Activated naive CD8-positive, alpha-beta T cell treated with anti-CD3 and anti-CD28 coated beads for 36 hours (primary cell): ENCODE measurements at regions not wholly inside any gene's neighbourhood (a gene's known extent, or its start where the extent isn't known, plus 50 kb on each side); places are given as distances from the start of the nearest gene placed in this dataset.

Experiments
- DNase-seq: peaks from one replicate; pipeline ENCODE4 v3.0.0; 2021
- H3K27ac Mint-ChIP-seq: one replicate; pipeline ENCODE4 v1.8.0; 2022; ENCODE audit warnings: mild to moderate bottlenecking, moderate library complexity, mixed read lengths
- H3K27me3 Mint-ChIP-seq: one replicate; pipeline ENCODE4 v1.8.0; 2022; ENCODE audit warnings: mild to moderate bottlenecking, mixed read lengths
- H3K36me3 Mint-ChIP-seq: one replicate; pipeline ENCODE4 v1.8.0; 2021; ENCODE audit warnings: mild to moderate bottlenecking, mixed read lengths
- H3K4me1 Mint-ChIP-seq: one replicate; pipeline ENCODE4 v1.8.0; 2021; ENCODE audit warnings: mixed read lengths
- H3K4me3 Mint-ChIP-seq: one replicate; pipeline ENCODE4 v1.8.0; 2022; ENCODE audit warnings: mild to moderate bottlenecking, moderate library complexity, mixed read lengths
- H3K9me3 Mint-ChIP-seq: one replicate; pipeline ENCODE4 v1.8.0; 2022; ENCODE audit warnings: mixed read lengths

GRCh38 chr3:88616413-88616812 is 466.7 kb downstream of the C3orf38 start:
- Mint-ChIP-seq H3K27ac (no peak overlapping the region), H3K9me3 (peaks cover 5% of the 10 kb centered on the region)

GRCh38 chr3:88617283-88617682 is 467.5 kb downstream of the C3orf38 start:
- H3K27ac Mint-ChIP-seq = no peak overlapping the region
- no peaks in the 10 kb centered on the region for H3K36me3 Mint-ChIP-seq
- DNase-seq = no peak
- H3K4me1 Mint-ChIP-seq = no peaks in the 10 kb centered on the region
- no peak overlapping the region for H3K4me3 Mint-ChIP-seq
- H3K9me3 Mint-ChIP-seq = peaks cover 5% of the 10 kb centered on the region
- H3K27me3 Mint-ChIP-seq = no peaks in the 10 kb centered on the region

More at GRCh38 chr3:88616413-88616812, 466.7 kb downstream of the C3orf38 start:
- no peaks in the 10 kb centered on the region for H3K36me3 Mint-ChIP-seq
- DNase-seq = no peak
- H3K4me1 Mint-ChIP-seq = no peaks in the 10 kb centered on the region
- H3K27me3 Mint-ChIP-seq = no peaks in the 10 kb centered on the region
- no peak overlapping the region for H3K4me3 Mint-ChIP-seq

GRCh38 chr3:88618021-88618645 is 468.4 kb downstream of the C3orf38 start:
- Mint-ChIP-seq H3K27me3 (no peaks in the 10 kb centered on the region), H3K27ac (no peak overlapping the region), H3K9me3 (peaks cover 5% of the 10 kb centered on the region), H3K36me3 (no peaks in the 10 kb centered on the region), H3K4me1 (no peaks in the 10 kb centered on the region), H3K4me3 (no peak overlapping the region)
- no peak for DNase-seq

GRCh38 chr3:88621586-88621985 is 471.8 kb downstream of the C3orf38 start:
- no peaks in the 10 kb centered on the region for H3K27me3 Mint-ChIP-seq
- peaks cover 5% of the 10 kb centered on the region for H3K9me3 Mint-ChIP-seq
- no peak for DNase-seq
- no peak overlapping the region for H3K4me3 Mint-ChIP-seq
- no peaks in the 10 kb centered on the region for H3K36me3 Mint-ChIP-seq
- H3K4me1 Mint-ChIP-seq = no peaks in the 10 kb centered on the region
- no peak overlapping the region for H3K27ac Mint-ChIP-seq

- Mint-ChIP-seq H3K4me3 (no peak overlapping the region), H3K9me3 (peaks cover 5% of the 10 kb centered on the region), H3K27ac (no peak overlapping the region), H3K4me1 (no peaks in the 10 kb centered on the region), H3K36me3 (no peaks in the 10 kb centered on the region), H3K27me3 (no peaks in the 10 kb centered on the region)
- no peak for DNase-seq
These were observed 473.9 kb downstream of the C3orf38 start for GRCh38 chr3:88623709-88624108.

- H3K4me3 Mint-ChIP-seq = no peak overlapping the region
- H3K27ac Mint-ChIP-seq = no peak overlapping the region
- H3K27me3 Mint-ChIP-seq = no peaks in the 10 kb centered on the region
- no peaks in the 10 kb centered on the region for H3K9me3 Mint-ChIP-seq
- DNase-seq = no peak
- no peaks in the 10 kb centered on the region for H3K36me3 Mint-ChIP-seq
- H3K4me1 Mint-ChIP-seq = no peaks in the 10 kb centered on the region
These were observed 476.8 kb downstream of the C3orf38 start for GRCh38 chr3:88626456-88627120.

GRCh38 chr3:88628901-88629300 is 478.5 kb upstream of the EPHA3 start:
- H3K4me1 Mint-ChIP-seq = no peaks in the 10 kb centered on the region
- H3K9me3 Mint-ChIP-seq = peaks cover 2% of the 10 kb centered on the region
- H3K27ac Mint-ChIP-seq = no peak overlapping the region
- no peaks in the 10 kb centered on the region for H3K27me3 Mint-ChIP-seq
- no peak overlapping the region for H3K4me3 Mint-ChIP-seq
- H3K36me3 Mint-ChIP-seq = no peaks in the 10 kb centered on the region
- no peak for DNase-seq

GRCh38 chr3:88632226-88632625 is 475.2 kb upstream of the EPHA3 start:
- H3K4me3 Mint-ChIP-seq = no peak overlapping the region
- peaks cover 5% of the 10 kb centered on the region for H3K9me3 Mint-ChIP-seq
- no peak for DNase-seq
- H3K27me3 Mint-ChIP-seq = no peaks in the 10 kb centered on the region
- H3K4me1 Mint-ChIP-seq = no peaks in the 10 kb centered on the region
- no peaks in the 10 kb centered on the region for H3K36me3 Mint-ChIP-seq
- H3K27ac Mint-ChIP-seq = no peak overlapping the region

GRCh38 chr3:88640581-88640980 is 466.8 kb upstream of the EPHA3 start:
- Mint-ChIP-seq H3K36me3 (no peaks in the 10 kb centered on the region), H3K27ac (no peak overlapping the region), H3K9me3 (peaks cover 16% of the 10 kb centered on the region), H3K27me3 (no peaks in the 10 kb centered on the region), H3K4me3 (no peak overlapping the region), H3K4me1 (no peaks in the 10 kb centered on the region)
- no peak for DNase-seq

GRCh38 chr3:88641033-88641604 is 466.3 kb upstream of the EPHA3 start:
- H3K4me3 Mint-ChIP-seq = no peak overlapping the region

GRCh38 chr3:88657459-88657858 is 450.0 kb upstream of the EPHA3 start:
- Mint-ChIP-seq H3K36me3 (no peaks in the 10 kb centered on the region), H3K9me3 (peaks cover 4% of the 10 kb centered on the region), H3K4me1 (no peaks in the 10 kb centered on the region), H3K27me3 (no peaks in the 10 kb centered on the region), H3K4me3 (no peak overlapping the region), H3K27ac (no peak overlapping the region)
- no peak for DNase-seq

More at GRCh38 chr3:88641033-88641604, 466.3 kb upstream of the EPHA3 start:
- Mint-ChIP-seq H3K36me3 (no peaks in the 10 kb centered on the region), H3K27ac (no peak overlapping the region), H3K4me1 (no peaks in the 10 kb centered on the region), H3K9me3 (peaks cover 16% of the 10 kb centered on the region), H3K27me3 (no peaks in the 10 kb centered on the region)
- DNase-seq = no peak

GRCh38 chr3:88661433-88661824 is 446.0 kb upstream of the EPHA3 start:
- Mint-ChIP-seq H3K9me3 (peaks cover 1% of the 10 kb centered on the region), H3K27ac (no peak overlapping the region), H3K36me3 (no peaks in the 10 kb centered on the region), H3K4me1 (no peaks in the 10 kb centered on the region), H3K27me3 (no peaks in the 10 kb centered on the region), H3K4me3 (no peak overlapping the region)
- no peak for DNase-seq

GRCh38 chr3:88668180-88668579 is 439.2 kb upstream of the EPHA3 start:
- H3K36me3 Mint-ChIP-seq = no peaks in the 10 kb centered on the region
- no peaks in the 10 kb centered on the region for H3K27me3 Mint-ChIP-seq
- DNase-seq = no peak
- no peaks in the 10 kb centered on the region for H3K4me1 Mint-ChIP-seq
- H3K27ac Mint-ChIP-seq = no peak overlapping the region
- H3K4me3 Mint-ChIP-seq = no peak overlapping the region
- H3K9me3 Mint-ChIP-seq = peaks cover 2% of the 10 kb centered on the region

GRCh38 chr3:88671573-88671972 is 435.8 kb upstream of the EPHA3 start:
- Mint-ChIP-seq H3K27me3 (no peaks in the 10 kb centered on the region), H3K4me3 (no peak overlapping the region), H3K4me1 (no peaks in the 10 kb centered on the region), H3K9me3 (peaks cover under 1% of the 10 kb centered on the region), H3K36me3 (no peaks in the 10 kb centered on the region), H3K27ac (no peak overlapping the region)
- DNase-seq = no peak

GRCh38 chr3:88677298-88677697 is 430.1 kb upstream of the EPHA3 start:
- H3K9me3 Mint-ChIP-seq = peaks cover 1% of the 10 kb centered on the region
- H3K4me1 Mint-ChIP-seq = no peaks in the 10 kb centered on the region
- no peak overlapping the region for H3K4me3 Mint-ChIP-seq
- H3K27ac Mint-ChIP-seq = no peak overlapping the region
- no peaks in the 10 kb centered on the region for H3K36me3 Mint-ChIP-seq
- no peaks in the 10 kb centered on the region for H3K27me3 Mint-ChIP-seq
- DNase-seq = no peak

- Mint-ChIP-seq H3K27me3 (no peaks in the 10 kb centered on the region), H3K4me3 (no peak overlapping the region), H3K27ac (no peak overlapping the region), H3K4me1 (no peaks in the 10 kb centered on the region), H3K9me3 (peaks cover 1% of the 10 kb centered on the region), H3K36me3 (no peaks in the 10 kb centered on the region)
- no peak for DNase-seq
These were observed 428.7 kb upstream of the EPHA3 start for GRCh38 chr3:88678747-88679146.
